AG09309 (cell line): ENCODE measurements at regions not wholly inside any gene's neighbourhood (a gene's known extent, or its start where the extent isn't known, plus 50 kb on each side); places are given as distances from the start of the nearest gene placed in this dataset.

ENCODE experiments used
- DNase-seq: peaks from one replicate; pipeline ENCODE4 v3.0.0-alpha.2; 2010; ENCODE audit warnings: low read depth
- H3K4me3 ChIP-seq: 2 replicates; pipeline ENCODE4 v1.5.1; 2011; ENCODE audit warnings: mild to moderate bottlenecking, low read depth, low read length, moderate library complexity; ENCODE audit not compliant: control insufficient read depth
- TF ChIP-seq, protein P1 (sequence below): IDR thresholded peaks from 2 replicates; pipeline ENCODE4 v1.5.1; 2011; ENCODE audit warnings: mild to moderate bottlenecking, low read depth, low read length, inconsistent platforms; ENCODE audit not compliant: insufficient read depth, control insufficient read depth; ENCODE audit errors: missing control alignments

GRCh38 chr12:34311337-34311736 lies 289.0 kb downstream of the ALG10 start:
- DNase-seq = no peak
- no peak overlapping the region for H3K4me3 ChIP-seq
- TF ChIP-seq, protein P1, sequence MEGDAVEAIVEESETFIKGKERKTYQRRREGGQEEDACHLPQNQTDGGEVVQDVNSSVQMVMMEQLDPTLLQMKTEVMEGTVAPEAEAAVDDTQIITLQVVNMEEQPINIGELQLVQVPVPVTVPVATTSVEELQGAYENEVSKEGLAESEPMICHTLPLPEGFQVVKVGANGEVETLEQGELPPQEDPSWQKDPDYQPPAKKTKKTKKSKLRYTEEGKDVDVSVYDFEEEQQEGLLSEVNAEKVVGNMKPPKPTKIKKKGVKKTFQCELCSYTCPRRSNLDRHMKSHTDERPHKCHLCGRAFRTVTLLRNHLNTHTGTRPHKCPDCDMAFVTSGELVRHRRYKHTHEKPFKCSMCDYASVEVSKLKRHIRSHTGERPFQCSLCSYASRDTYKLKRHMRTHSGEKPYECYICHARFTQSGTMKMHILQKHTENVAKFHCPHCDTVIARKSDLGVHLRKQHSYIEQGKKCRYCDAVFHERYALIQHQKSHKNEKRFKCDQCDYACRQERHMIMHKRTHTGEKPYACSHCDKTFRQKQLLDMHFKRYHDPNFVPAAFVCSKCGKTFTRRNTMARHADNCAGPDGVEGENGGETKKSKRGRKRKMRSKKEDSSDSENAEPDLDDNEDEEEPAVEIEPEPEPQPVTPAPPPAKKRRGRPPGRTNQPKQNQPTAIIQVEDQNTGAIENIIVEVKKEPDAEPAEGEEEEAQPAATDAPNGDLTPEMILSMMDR = no peak

GRCh38 chr12:34327671-34328070 lies 305.4 kb downstream of the ALG10 start:
- TF ChIP-seq, protein P1 = no peak
- DNase-seq = no peak
- H3K4me3 ChIP-seq = no peak overlapping the region

GRCh38 chr12:34333337-34333736 lies 311.0 kb downstream of the ALG10 start:
- DNase-seq = no peak
- no peak overlapping the region for H3K4me3 ChIP-seq
- TF ChIP-seq, protein P1 = no peak

- TF ChIP-seq, protein P1 = no peak
- no peak for DNase-seq
- no peak overlapping the region for H3K4me3 ChIP-seq
These were observed 312.2 kb downstream of the ALG10 start for GRCh38 chr12:34334538-34334937.

GRCh38 chr12:34334953-34335743 lies 312.9 kb downstream of the ALG10 start:
- H3K4me3 ChIP-seq = no peak overlapping the region
- DNase-seq = no peak
- TF ChIP-seq, protein P1 = no peak

GRCh38 chr12:34335819-34336262 lies 313.5 kb downstream of the ALG10 start:
- H3K4me3 ChIP-seq = no peak overlapping the region
- TF ChIP-seq, protein P1 = no peak
- no peak for DNase-seq
